Globus pallidus (tissue), 1 donor: ENCODE measurements at regions not wholly inside any gene's neighbourhood (a gene's known extent, or its start where the extent isn't known, plus 50 kb on each side); places are given as distances from the start of the nearest gene placed in this dataset.
"Not testable (repeated sequence)": the region's sequence is repeated elsewhere in the genome, so short reads cannot be mapped to it uniquely, and the experiment has no call there.

ENCODE experiments used
- DNase-seq: peaks from one replicate; pipeline ENCODE4 v3.0.0-alpha.2; 2015; ENCODE audit warnings: low spot score

DNA sequence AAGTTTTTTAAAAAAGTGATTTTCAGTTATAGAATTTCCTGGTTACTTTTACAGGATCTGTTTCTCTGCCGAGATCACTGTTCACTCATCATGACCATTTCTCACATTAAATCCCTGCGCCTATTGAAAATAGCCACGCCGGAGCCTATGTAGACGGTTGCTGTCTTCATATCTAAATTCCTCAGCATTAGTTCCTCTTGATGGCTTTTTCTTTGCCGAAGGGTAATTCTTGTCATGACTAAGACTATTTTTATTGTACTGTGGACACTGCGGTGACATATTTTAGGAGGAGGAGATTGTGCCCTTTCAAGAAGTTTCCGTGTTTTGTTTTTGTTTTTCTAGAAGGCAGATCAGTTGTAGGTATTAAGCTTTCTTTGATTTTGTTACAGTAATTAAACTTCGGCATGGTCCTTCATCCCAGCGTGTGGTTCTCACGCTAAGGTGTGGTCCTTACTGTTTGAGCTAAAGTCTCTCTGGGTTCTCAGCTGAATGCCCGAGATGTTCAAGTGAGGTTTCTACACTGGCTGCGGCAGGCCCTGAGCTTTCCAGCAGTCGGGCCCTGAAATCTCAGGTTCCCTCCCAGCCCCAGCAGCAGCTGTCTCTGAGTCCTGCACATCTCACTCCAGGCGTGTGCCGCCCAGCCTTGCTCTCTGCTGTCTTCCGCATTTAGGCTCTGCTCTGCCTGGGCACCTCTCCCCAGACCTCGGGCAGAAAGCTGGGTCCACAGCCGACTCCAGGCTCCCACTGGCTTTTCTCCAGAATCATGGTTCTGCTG lies 1110.5 kb downstream of the TBC1D22A start:
- no peak for DNase-seq

DNA sequence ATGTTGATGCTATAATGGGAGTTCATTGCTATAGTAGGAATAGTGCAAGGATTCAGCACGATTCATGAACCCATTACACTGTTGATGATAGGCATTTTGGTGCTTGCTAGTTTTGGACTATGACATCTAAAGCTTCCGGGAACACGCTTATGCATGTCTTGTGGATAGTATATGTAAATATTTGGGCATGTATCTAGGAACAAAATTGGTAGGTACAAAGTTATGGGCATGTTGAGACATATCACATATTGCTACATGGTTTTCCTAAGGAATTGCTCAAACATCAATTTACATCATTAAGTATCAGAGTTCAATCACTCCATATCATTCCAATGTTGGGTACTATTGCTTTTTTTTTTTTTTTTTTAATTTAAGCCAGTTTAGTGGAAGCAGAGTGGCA lies 1103.2 kb downstream of the TBC1D22A start:
- no peak for DNase-seq

DNA sequence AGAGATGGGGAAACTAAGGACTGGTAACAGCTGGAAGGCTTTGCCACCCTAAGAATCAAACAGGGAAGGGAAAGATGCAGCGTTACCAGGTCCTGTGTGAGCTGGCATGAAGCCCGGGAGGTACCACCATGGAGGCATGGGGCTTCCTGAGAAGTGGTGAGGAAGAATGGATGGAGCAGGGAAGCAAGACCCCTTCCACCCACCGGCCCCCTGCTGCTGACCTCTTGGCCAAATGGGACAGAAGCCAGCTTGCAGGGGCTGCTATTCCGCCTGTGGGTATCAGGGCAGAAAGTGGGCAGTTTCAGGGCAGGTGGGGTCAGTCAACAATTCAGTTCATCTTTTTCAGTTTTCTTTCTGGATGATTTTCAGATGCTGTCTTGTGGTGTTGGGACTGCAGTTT lies 1099.9 kb downstream of the TBC1D22A start:
- DNase-seq = no peak

DNA sequence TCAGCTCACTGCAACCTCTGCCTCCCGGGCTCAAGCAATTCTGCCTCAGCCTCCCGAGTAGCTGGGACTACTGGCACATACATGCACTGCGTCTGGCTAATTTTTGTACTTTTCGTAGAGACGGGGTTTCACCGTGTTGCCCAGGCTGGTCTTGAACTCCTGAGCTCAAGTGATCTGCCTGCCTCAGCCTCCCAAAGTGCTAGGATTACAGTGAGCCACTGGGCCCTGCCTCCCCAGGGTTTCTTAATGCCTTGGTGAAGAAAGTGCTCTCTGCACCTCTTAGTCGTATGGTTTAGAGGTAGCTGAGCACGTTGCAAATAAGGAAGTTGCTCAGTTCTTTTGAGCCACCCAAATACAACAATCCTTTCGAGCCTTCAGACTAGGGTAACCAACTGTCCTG lies 1098.5 kb downstream of the TBC1D22A start:
- not testable (repeated sequence) for DNase-seq

DNA sequence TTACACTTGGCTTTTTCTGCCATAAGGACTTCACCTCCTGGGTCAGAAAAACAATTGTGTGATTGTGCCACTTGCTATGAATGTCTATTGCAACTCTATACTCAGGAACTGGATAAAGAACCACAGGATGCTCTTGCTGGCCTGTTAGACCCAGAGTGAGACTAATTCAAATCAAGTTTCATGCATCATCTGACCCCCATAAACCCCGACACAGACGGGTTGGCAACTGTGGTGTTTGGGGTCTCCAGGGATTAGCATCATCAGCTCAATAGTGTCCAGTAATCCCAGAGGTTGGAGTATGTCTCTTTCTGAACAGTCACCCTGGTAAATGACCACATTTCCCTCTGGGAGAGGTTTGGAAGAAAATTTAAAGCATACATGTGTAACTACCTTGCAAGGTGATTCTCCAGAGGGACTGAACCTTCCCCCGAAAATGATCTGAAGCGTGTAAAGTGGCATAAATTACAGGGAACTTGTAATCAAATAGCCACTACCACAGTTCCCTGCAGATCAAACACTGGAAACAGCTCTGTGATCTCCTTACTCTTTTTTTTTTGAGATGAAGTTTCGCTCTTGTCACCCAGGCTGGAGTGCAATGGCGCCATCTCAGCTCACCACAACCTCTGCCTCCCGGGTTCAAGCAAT lies 1097.6 kb downstream of the TBC1D22A start:
- no peak for DNase-seq

DNA sequence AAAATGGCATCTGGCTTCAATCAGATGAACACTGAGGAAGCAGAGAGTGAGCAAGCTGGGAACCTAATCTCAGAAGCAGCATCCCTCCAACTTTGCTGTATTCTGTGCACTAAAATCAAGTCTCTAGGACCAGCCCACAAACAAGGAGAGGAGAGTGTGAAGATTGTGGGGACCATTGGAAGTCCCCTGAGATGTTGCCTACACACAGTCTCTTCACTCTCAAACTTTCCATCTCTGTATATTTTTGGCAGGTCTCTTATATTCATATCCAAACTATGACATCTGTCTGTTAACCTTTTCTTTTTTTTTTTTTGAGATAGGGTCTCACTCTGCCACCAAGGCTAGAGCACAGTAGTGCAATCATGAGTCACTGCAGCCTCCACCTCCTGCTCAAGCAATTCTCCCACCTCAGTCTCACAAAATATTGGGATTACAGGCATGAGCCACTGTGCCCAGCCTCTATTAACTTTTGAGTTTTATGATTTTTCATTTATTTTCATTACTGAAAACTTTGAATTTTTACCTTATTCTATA lies 1096.4 kb downstream of the TBC1D22A start:
- DNase-seq = no peak

DNA sequence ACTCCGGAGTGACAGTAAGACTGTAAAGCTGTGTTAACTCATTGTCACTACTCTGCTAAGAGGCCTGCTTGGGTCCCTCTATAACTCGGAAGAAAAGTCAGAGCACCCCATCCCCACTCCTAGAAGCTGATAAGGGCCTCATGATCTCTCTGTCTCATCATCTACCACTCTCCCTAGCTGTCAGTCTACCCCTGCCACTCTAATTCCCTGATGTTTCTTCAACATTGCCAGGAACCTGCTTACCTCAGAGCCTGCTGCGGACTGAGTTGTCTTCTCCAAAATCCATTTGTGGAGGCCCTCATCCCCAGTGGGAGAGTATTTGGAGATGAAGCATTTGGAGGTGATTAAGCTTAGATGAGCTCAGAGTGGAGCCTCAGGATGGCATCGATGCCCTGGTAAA lies 1092.2 kb downstream of the TBC1D22A start:
- DNase-seq = no peak

DNA sequence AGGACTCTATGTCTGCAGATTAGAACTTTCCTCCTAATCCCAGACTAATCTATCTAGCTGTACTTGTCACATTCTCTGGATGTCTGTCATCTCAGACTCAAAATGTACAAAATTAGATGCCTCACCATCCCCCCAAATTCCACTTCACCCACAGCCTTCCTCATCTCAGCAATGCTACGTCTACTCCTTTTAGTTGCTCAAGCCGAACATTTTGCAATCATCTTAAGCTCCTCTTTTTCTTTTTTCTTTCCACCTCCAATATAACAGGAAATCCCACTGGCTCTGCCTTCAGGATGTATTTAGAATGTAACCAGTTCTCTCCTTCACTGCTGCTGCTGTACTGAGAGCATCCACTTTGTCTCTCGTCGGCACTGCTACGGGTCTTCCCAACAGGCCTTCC lies 1091.8 kb downstream of the TBC1D22A start:
- DNase-seq = no peak

DNA sequence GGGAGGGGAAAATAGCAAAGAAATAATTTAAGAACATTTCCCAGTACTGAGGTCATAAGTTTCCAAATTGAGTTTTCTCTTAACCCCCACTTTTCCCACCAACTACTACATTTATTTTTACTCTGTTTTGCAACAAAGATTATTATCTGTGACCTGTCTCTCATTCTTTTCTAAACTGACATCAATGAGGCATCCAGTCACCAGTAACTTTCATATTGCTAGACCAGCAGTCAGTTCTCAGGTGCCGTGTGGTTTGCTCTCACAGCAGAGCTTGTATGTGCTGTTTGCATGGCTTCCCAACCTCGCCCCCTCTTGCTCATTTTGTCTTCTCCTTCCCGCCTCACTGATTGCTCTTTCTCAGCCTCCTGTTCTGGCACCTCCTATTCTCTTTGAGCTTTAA lies 1091.3 kb downstream of the TBC1D22A start:
- no peak for DNase-seq

DNA sequence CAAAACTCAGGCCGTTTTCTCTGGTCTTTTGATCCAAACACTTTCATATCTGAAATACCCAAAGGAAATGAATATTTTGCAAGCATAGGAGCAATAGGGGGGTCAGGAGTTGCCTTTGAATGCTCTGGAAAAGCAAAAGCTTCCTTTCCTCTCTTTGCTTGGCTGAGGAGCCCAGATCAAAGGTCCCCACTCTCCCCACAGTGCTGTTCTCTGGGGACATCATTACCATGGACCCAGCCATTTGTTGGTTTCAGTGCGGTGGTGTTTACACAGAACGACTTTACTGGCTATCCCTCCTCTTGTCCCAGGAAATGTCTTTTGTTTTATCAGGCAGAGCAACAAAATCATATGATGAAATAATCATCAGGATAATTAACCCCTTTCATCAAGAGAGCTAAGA lies 1089.1 kb downstream of the TBC1D22A start:
- DNase-seq = no peak

DNA sequence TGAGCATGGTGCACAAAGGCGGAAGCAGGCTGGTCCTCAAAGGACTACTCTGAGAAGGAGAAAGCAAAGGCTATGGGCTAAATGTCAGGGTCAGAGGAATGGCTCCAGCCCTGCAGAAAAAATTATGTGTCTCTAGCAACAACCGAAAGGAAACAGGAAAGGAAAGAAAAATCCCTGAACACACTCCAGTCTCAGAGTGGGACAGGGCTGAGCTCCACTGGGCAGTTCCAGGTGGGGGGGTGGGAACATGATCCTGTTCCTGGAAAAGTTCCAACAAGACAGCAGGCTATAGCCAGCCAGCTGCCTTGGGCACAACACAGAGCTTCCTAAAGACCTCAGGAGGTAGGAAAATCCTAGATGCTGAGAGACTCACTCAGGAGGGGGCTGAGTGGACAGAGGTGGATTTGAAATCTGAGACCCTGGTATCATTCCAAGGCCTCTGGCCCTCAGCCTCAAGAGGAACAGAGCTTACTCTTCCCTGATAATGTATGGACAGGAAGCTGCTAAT lies 1088.2 kb downstream of the TBC1D22A start:
- DNase-seq = no peak

DNA sequence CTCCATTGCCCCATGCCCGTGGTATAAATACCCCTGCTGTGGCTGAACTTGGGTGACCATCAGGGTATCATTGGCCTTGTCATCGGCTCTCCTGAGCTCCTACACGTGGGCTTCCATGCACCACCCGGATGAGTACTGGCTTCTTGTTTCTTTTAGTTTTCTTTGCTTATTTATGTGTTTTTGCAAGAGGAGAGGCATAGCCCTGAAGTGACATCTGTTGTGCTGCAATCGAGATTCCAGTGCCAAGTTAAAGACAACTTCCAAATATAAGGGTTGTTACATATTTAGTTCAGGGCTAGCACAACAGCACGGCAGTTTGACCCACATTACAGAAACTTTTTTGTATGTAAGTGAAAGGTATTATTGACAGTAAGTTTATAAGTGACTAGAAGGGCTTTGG lies 1087.1 kb downstream of the TBC1D22A start:
- DNase-seq = no peak

DNA sequence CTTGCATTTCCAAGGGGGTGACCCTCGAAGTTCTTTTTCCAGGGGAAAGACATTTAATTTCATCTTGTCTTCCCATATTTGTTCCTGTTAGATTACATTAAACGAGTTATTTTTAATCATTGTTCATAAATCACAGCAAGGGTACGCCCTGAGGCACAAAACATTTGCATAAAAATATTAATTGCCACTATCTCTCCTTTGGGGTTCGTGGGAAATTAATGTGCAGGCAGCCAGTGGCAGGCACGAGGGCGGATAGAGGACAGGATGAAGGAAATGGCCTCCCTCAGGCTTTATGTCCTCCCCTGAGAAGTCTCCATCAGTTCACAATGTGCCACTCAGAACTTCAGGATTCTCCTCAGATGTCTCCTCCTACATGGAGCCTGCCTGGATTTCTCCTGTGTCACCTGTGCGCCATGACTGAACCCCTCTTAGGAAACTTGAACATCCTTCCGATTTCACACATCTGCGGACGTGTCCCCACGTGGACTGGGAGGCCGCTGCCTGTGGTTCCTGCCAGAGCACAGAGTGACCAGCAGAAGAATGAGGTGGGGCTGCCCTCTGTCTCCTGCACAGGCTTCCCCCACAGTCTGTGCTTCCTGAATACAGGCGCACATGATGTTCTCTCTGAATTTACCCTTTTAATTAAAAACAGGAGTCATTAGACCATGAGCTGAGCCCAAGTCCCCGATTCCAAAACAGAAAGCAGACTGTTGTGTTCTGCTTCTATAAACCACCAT lies 1085.9 kb downstream of the TBC1D22A start:
- no peak for DNase-seq

DNA sequence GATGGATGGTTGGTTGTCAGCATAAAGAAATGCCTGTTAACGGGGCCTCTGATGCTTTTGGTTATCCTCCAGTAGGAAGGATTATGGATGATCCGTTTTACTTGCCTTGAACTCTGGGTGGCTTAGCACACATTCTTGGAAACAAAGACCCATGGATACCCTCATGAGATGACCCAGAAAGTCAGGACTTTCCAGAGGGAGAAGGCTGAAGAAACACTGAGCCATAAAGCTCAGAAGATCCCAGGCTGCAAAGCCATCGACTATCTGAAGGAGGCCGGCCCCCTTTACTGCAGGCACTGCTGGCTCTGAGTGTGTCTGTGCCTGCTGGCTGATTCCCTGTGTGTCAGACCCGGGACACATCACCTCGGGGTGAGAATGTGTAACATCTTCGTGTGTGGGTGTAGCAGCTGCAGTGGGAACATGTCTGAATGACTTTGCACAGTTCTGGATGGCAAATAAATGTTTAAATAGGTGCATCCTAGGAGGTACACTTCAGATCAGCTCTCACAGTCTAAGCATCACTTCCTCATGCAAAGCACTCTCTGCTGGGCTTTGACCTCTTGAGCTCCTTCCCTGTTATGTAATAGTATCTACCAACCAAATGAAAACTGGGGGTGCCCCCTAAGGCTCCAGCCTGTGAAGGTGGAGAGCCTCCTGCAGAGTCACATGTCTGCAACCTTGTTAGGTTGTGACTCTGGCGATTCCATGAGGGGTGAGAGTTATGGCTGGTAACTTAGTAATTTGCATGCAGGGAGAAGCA lies 1084.9 kb downstream of the TBC1D22A start:
- no peak for DNase-seq

DNA sequence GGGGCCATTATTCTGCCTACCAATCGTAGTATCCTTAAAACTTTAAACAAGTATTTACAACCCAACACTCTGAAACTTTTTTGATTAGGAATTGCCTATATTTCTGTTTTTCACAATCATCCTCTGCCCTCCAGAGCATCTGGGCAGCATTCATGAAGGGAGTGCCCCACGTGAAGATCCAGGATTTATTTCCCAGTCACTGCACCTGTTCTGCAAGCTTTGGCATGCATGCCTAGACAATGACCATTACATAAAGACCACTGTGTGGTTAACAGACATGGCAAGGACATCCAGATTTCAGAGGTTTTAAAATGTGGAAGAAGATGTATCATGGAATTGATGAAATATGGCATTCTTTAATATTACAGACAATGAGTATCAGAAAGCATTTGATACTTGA lies 1083.8 kb downstream of the TBC1D22A start:
- no peak for DNase-seq

DNA sequence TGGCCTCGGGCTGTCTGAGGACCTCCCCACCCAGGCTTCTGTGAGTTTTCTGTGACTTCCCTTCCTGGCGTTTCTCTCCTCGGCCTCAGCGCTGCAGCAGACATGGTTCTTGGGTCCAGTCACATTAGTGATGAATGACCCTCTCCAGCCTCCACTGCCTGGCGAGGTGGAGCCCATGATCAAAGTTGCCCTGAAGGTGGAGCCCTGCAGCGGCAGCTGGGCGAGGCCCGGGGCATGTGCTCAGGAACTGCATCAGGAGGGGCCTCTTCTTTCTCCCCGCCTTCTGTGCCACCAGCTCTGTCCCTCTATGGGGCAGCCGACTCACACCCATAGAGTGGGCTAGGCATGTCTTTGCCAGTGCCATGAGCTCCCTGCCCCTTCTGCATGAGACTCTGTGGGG lies 1079.7 kb downstream of the TBC1D22A start:
- DNase-seq = no peak

DNA sequence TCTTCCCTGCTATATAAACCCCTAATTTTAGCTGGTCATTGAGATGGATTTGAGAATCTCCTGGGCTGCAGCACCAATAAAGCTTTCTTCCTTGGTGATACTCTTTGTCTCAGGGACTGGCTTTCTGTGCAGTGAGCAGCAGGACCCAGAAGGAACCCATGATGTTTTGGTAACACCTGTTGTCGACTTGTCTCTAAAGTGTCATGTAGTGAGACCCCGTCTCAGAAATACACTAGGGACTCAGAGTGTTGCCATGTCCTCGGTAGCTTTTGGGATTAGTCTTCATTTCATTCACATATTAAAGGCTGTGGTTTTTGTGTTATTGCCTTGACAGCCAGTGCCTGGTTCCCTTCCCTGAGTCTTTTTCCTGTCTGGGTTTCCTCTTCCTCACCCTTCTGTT lies 1078.7 kb downstream of the TBC1D22A start:
- no peak for DNase-seq

DNA sequence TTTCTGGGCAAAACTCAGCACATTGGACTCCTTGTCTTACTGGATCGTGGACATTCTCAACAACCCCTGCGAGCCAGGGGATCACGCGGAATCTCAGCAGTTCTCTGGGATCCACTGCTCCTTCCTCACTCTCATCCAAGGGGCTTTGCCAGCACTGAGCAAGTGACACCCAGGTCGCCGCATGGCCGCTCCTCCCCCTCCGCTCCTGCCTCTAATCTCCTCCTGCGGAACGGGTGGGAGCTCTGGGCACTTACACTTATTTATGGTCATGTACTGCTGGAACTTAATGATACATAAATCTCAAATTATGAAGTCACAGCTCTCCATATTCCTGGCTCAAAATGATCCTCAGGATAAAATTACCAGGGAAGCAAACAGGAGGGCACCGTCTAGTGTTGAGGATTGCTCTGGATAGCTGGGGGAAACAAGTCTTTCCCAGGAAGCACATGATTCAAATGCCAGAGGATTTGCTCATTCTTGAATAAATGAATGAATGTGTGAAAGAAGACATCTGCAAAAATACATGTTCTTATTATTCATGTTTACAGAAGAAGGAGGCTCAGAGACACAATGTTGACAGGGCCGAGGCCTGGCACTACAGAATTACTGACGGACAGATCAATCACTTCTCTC lies 1077.3 kb downstream of the TBC1D22A start:
- DNase-seq = no peak

DNA sequence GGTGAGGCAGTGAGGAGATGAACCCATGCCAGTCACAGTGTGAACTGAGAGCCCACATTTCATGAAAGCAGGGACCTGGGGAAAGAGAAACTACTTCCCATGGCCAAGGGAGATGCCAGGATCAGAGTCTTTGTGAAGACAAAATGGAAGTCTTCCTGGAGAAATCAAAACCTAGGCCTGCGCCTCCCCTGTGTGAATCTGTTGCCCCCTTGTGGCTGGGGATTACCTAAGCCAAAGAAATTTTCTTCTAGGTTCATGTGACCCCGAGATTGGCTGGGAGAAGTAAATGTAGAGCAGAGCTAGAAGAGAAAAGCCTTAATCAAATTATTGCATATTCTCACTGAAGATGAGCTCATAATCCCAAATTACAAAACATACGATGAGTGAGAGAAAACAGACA lies 1075.3 kb downstream of the TBC1D22A start:
- no peak for DNase-seq

DNA sequence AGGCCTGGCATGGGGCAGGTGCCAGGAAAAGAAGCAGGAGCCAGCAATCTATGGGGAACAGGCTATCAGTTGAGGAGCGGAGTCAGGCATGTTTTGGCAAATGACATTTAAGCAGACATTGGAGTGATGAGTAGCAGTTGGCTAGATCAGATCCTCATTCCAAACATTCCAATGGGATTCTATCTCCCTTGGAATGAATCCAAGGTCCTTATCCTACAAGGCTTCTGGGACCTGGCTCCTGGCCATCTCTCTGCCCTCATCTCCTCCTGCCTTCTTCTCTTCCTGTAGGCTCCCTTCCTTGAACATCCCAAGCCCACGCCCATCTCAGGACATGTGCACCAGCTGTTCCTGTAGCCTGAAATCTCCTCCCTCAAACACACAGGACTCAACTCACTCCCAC lies 1074.5 kb downstream of the TBC1D22A start:
- DNase-seq = no peak

DNA sequence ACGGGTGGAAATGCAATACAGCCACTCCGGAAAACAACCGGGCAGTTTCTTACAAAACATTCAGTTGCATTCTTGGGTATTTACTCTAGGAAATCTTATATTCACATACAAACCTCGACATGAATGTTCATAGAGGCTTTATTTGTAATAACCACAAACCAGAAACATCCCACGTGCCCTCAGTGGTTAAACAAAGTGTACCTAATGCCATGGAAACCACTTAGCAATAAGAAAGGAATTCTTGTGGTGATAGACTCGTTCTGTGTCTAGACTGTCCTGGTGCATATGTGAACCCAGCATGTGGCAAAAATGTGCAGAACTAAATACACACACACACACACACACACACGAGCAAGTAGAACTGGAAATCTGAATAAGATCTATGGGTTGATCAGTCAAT lies 1073.3 kb downstream of the TBC1D22A start:
- DNase-seq = no peak

DNA sequence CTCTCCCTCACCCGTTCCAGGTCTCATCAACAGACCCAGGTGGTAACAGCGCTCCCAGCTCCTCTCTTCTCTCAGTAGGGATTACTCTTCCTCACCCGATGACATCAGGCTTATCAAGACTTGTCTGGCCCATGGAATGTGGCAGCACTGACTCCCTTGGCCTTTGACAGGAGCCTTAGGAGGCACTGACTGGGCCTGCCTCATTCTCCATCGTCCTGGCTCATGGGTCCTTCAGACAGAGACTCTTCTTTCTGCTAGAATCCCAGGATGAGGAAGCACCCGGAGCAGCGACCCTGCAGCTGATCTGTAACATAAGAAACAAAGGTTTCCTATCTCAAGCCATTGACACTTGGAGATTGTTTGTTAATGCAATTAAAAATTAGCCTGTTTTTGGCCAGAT lies 1063.6 kb downstream of the TBC1D22A start:
- no peak for DNase-seq
